ENCODE measurements at regions not wholly inside any gene's neighbourhood (a gene's known extent, or its start where the extent isn't known, plus 50 kb on each side); places are given as distances from the start of the nearest gene placed in this dataset.

GRCh38 chr4:83866834-83867621 is 331.1 kb downstream of the GPAT3 start:
- no peak for TF ChIP-seq EZH2 (IDR thresholded peaks at IDR 0.05; ENCODE audit: insufficient read depth, poor library complexity, severe bottlenecking)
- TF ChIP-seq EZH2phosphoT487 (IDR thresholded peaks at IDR 0.05; ENCODE audit: insufficient read depth, low read depth): no peak
